H9 (cell line): ENCODE measurements at regions not wholly inside any gene's neighbourhood (a gene's known extent, or its start where the extent isn't known, plus 50 kb on each side); places are given as distances from the start of the nearest gene placed in this dataset.

Source experiments
- DNase-seq: peaks from one replicate; pipeline ENCODE4 v3.0.0-alpha.2; 2017
- H2AFZ ChIP-seq: one replicate; pipeline ENCODE4 v1.6.1; 2013; ENCODE audit warnings: mild to moderate bottlenecking, low read length, control low read depth, moderate library complexity
- H2AK5ac ChIP-seq: 2 replicates; pipeline ENCODE4 v1.6.1; 2013; ENCODE audit warnings: low read length, control low read depth, mixed read lengths; ENCODE audit not compliant: insufficient read length
- H2BK120ac ChIP-seq: one replicate; pipeline ENCODE4 v1.6.1; 2013; ENCODE audit warnings: low read depth, mild to moderate bottlenecking, low read length, control low read depth, inconsistent platforms; ENCODE audit not compliant: poor library complexity, severe bottlenecking
- H2BK12ac ChIP-seq: 2 replicates; pipeline ENCODE4 v1.6.1; 2013; ENCODE audit warnings: low read length, control low read depth, mixed read lengths, low read depth; ENCODE audit not compliant: insufficient read length
- H2BK15ac ChIP-seq: 2 replicates; pipeline ENCODE4 v1.6.1; 2013; ENCODE audit warnings: low read depth, low read length, control low read depth
- H2BK20ac ChIP-seq: one replicate; pipeline ENCODE4 v1.6.1; 2013; ENCODE audit warnings: low read depth, mild to moderate bottlenecking, low read length, control low read depth, inconsistent platforms; ENCODE audit not compliant: poor library complexity, severe bottlenecking
- H2BK5ac ChIP-seq: 2 replicates; pipeline ENCODE4 v1.6.1; 2013; ENCODE audit warnings: low read length, control low read depth, mixed read lengths; ENCODE audit not compliant: insufficient read length
- H3K14ac ChIP-seq: 2 replicates; pipeline ENCODE4 v1.6.1; 2013; ENCODE audit warnings: low read length, control low read depth; ENCODE audit not compliant: insufficient read depth
- H3K18ac ChIP-seq: 2 replicates; pipeline ENCODE4 v1.6.1; 2013; ENCODE audit warnings: low read depth, mild to moderate bottlenecking, mixed read lengths, low read length, control low read depth; ENCODE audit not compliant: insufficient read length
- H3K23ac ChIP-seq: 2 replicates; pipeline ENCODE4 v1.6.1; 2013; ENCODE audit warnings: low read length, control low read depth, mixed read lengths, low read depth; ENCODE audit not compliant: insufficient read length
- H3K23me2 ChIP-seq: 2 replicates; pipeline ENCODE4 v1.6.1; 2013; ENCODE audit warnings: low read depth, mild to moderate bottlenecking, mixed read lengths, low read length, control low read depth; ENCODE audit not compliant: insufficient read length, poor library complexity, severe bottlenecking
- H3K27ac ChIP-seq: 2 replicates; pipeline ENCODE4 v1.5.1; 2013; ENCODE audit warnings: low read length, control low read depth, mixed read lengths, low read depth; ENCODE audit not compliant: insufficient read length
- H3K27me3 ChIP-seq: 2 replicates; pipeline ENCODE4 v1.6.1; 2013; ENCODE audit warnings: low read length, control low read depth, inconsistent platforms; ENCODE audit not compliant: insufficient read depth
- H3K4ac ChIP-seq: 2 replicates; pipeline ENCODE4 v1.6.1; 2013; ENCODE audit warnings: low read depth, mild to moderate bottlenecking, control low read depth, inconsistent platforms, low read length, moderate library complexity
- H3K4me1 ChIP-seq: 2 replicates; pipeline ENCODE4 v1.6.1; 2013; ENCODE audit warnings: low read length, control low read depth, inconsistent platforms; ENCODE audit not compliant: insufficient read depth
- H3K4me2 ChIP-seq: 2 replicates; pipeline ENCODE4 v1.6.1; 2013; ENCODE audit warnings: low read length, control low read depth, mixed read lengths; ENCODE audit not compliant: insufficient read length, insufficient read depth
- H3K56ac ChIP-seq: 2 replicates; pipeline ENCODE4 v1.6.1; 2013; ENCODE audit warnings: low read depth, mild to moderate bottlenecking, mixed read lengths, low read length, control low read depth; ENCODE audit not compliant: insufficient read length
- H3K79me1 ChIP-seq: 2 replicates; pipeline ENCODE4 v1.6.1; 2013; ENCODE audit warnings: low read depth, mild to moderate bottlenecking, moderate library complexity, low read length, control low read depth, inconsistent platforms; ENCODE audit not compliant: insufficient read depth, poor library complexity, severe bottlenecking
- H3K79me2 ChIP-seq: 2 replicates; pipeline ENCODE4 v1.6.1; 2013; ENCODE audit warnings: low read length, control low read depth, inconsistent platforms; ENCODE audit not compliant: insufficient read depth
- H3K9ac ChIP-seq: 2 replicates; pipeline ENCODE4 v1.6.1; 2013; ENCODE audit warnings: low read length, control low read depth, mixed read lengths; ENCODE audit not compliant: insufficient read length; ENCODE audit errors: extremely low read depth
- H3K9me3 ChIP-seq: one replicate; pipeline ENCODE4 v1.6.1; 2013; ENCODE audit warnings: low read depth, low read length, inconsistent platforms; ENCODE audit not compliant: control insufficient read depth
- H3T11ph ChIP-seq: one replicate; pipeline ENCODE4 v1.6.1; 2013; ENCODE audit warnings: mild to moderate bottlenecking, low read length, control low read depth, inconsistent platforms
- H4K20me1 ChIP-seq: one replicate; pipeline ENCODE4 v1.6.1; 2013; ENCODE audit not compliant: control insufficient read depth, insufficient read length, insufficient read depth
- H4K5ac ChIP-seq: 2 replicates; pipeline ENCODE4 v1.6.1; 2013; ENCODE audit warnings: low read depth, mild to moderate bottlenecking, mixed read lengths, low read length, control low read depth; ENCODE audit not compliant: insufficient read length
- H4K8ac ChIP-seq: replicated peaks from 2 replicates; pipeline ENCODE4 v1.6.1; 2013; ENCODE audit warnings: low read length, control low read depth, mixed read lengths, low read depth; ENCODE audit not compliant: insufficient read length
- H4K91ac ChIP-seq: 2 replicates; pipeline ENCODE4 v1.6.1; 2013; ENCODE audit warnings: low read depth, mild to moderate bottlenecking, moderate library complexity, mixed read lengths, low read length, control low read depth; ENCODE audit not compliant: insufficient read length
- H3K27ac Mint-ChIP-seq, 3 experiments: 2 replicates in 2 of 3; 3 replicates in 1 of 3; pipeline ENCODE4 v1.8.0; 2020 to 2021; ENCODE audit warnings: mixed read lengths in 3 of 3, mild to moderate bottlenecking in 1 of 3, moderate library complexity in 1 of 3
- H3K27me3 Mint-ChIP-seq: 2 replicates; pipeline ENCODE4 v1.8.0; 2021; ENCODE audit warnings: low read depth, mild to moderate bottlenecking, moderate library complexity, mixed read lengths
- H3K36me3 Mint-ChIP-seq, 3 experiments: 2 replicates in 2 of 3; 3 replicates in 1 of 3; pipeline ENCODE4 v1.8.0; 2020 to 2021; ENCODE audit warnings: low read depth in 3 of 3, mixed read lengths in 3 of 3; ENCODE audit not compliant: insufficient read depth in 1 of 3
- H3K4me1 Mint-ChIP-seq, 2 experiments: 2 replicates each; pipeline ENCODE4 v1.8.0; 2020; ENCODE audit warnings: mixed read lengths in 2 of 2
- H3K4me3 Mint-ChIP-seq, 2 experiments: 2 replicates in 1 of 2; 3 replicates in 1 of 2; pipeline ENCODE4 v1.8.0; 2020 to 2021; ENCODE audit warnings: mild to moderate bottlenecking in 2 of 2, mixed read lengths in 2 of 2, moderate library complexity in 1 of 2
- H3K9me3 Mint-ChIP-seq, 2 experiments: 2 replicates in 1 of 2; 3 replicates in 1 of 2; pipeline ENCODE4 v1.8.0; 2020; ENCODE audit warnings: mild to moderate bottlenecking in 2 of 2, mixed read lengths in 2 of 2, moderate library complexity in 1 of 2
- WGBS: extraction: QIAGEN DNeasy Blood & Tissue Kit; methylation state at CpG from one replicate; pipeline ENCODE4 v1.1.7; 2013; ENCODE audit warnings: missing lambda C conversion rate, low lambda C conversion rate, mixed read lengths; ENCODE audit not compliant: insufficient read length; ENCODE audit errors: extremely low coverage; 5-methylcytosine and 5-hydroxymethylcytosine counted together
- TF ChIP-seq, protein P1 (sequence below): fragments of 200-600 bp; sonication (generic); conservative IDR thresholded peaks from 3 replicates; pipeline ENCODE4 v1.8.0; 2021; ENCODE audit warnings: antibody characterized with exemption, mild to moderate bottlenecking

DNA sequence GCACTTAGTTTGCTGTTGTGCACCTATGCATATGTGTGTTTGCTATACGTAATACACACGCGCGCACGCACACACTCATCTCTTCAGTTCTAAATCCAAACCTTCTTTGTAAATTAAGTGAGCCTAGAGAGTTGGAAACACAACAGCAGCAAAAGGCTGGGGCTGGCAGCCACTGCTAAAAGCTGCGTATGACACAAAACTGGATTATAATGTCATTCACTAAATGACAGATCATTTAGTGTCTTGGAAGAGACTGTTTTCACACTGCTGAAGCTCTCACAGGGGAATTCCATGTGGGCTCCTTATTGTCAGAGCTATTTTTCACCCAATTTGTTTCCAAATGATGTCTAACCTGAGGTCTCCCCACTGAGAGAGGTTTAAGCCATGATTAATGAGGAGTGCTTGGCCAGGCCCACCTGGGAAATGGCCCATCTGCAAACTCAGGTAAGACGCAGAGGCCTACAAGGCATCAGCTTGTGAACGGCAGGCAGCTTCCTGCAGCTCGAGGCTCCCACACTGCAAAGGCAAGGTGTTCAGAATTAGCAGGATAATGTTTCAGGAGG, 94.2 kb downstream of the OLIG3 start:
- Histone ChIP-seq H3K79me2 (no peaks in the 10 kb centered on the region), H3K79me1 (no peaks in the 10 kb centered on the region), H2BK12ac (no peak overlapping the region), H3K4me1 (no peaks in the 10 kb centered on the region), H3K9me3 (no peaks in the 10 kb centered on the region), H2BK20ac (no peak overlapping the region), H4K91ac (no peak overlapping the region), H3T11ph (no peak overlapping the region), H4K20me1 (no peaks in the 10 kb centered on the region), H3K27me3 (no peaks in the 10 kb centered on the region), H3K14ac (no peak overlapping the region), H2AK5ac (no peak overlapping the region), H3K23me2 (no peaks in the 10 kb centered on the region), H4K8ac (peak overlapping the region; percentile 29), H2BK120ac (no peak overlapping the region), H3K18ac (no peak overlapping the region), H3K23ac (no peak overlapping the region), H3K9ac (no peak overlapping the region), H2BK15ac (no peak overlapping the region), H2AFZ (no peak overlapping the region), H3K4ac (no peak overlapping the region), H3K27ac (no peak overlapping the region), H2BK5ac (no peak overlapping the region), H3K4me2 (no peak overlapping the region), H3K56ac (no peak overlapping the region), H4K5ac (no peak overlapping the region)
- no peaks in the 10 kb centered on the region; the same call in 1 of the 2 replicates for H3K27me3 Mint-ChIP-seq
- peaks cover 0 to 2% (median 0%) of the 10 kb centered on the region in 3 experiments; a peak in 2 of 7 replicates for H3K36me3 Mint-ChIP-seq
- no peak overlapping the region for H3K4me3 Mint-ChIP-seq
- peak; percentile 44 for DNase-seq
- no peak overlapping the region for H3K27ac Mint-ChIP-seq
- TF ChIP-seq, protein P1, sequence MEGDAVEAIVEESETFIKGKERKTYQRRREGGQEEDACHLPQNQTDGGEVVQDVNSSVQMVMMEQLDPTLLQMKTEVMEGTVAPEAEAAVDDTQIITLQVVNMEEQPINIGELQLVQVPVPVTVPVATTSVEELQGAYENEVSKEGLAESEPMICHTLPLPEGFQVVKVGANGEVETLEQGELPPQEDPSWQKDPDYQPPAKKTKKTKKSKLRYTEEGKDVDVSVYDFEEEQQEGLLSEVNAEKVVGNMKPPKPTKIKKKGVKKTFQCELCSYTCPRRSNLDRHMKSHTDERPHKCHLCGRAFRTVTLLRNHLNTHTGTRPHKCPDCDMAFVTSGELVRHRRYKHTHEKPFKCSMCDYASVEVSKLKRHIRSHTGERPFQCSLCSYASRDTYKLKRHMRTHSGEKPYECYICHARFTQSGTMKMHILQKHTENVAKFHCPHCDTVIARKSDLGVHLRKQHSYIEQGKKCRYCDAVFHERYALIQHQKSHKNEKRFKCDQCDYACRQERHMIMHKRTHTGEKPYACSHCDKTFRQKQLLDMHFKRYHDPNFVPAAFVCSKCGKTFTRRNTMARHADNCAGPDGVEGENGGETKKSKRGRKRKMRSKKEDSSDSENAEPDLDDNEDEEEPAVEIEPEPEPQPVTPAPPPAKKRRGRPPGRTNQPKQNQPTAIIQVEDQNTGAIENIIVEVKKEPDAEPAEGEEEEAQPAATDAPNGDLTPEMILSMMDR: no peak
- peaks cover 2 to 19% of the 10 kb centered on the region in 2 experiments; a peak in 3 of 4 replicates for H3K4me1 Mint-ChIP-seq
- WGBS: no CpG with 5 or more reads among the region's 9 CpGs
- peaks cover 4 to 6% of the 10 kb centered on the region in 2 experiments; a peak in 1 of 5 replicates for H3K9me3 Mint-ChIP-seq
